GM12874 (cell line): ENCODE measurements at regions not wholly inside any gene's neighbourhood (a gene's known extent, or its start where the extent isn't known, plus 50 kb on each side); places are given as distances from the start of the nearest gene placed in this dataset.

Source experiments
- CTCF ChIP-seq: IDR thresholded peaks from 2 replicates; pipeline ENCODE4 v1.5.1; 2011; ENCODE audit warnings: low read depth, mild to moderate bottlenecking, control low read depth, low read length, moderate library complexity; ENCODE audit not compliant: insufficient read depth

DNA sequence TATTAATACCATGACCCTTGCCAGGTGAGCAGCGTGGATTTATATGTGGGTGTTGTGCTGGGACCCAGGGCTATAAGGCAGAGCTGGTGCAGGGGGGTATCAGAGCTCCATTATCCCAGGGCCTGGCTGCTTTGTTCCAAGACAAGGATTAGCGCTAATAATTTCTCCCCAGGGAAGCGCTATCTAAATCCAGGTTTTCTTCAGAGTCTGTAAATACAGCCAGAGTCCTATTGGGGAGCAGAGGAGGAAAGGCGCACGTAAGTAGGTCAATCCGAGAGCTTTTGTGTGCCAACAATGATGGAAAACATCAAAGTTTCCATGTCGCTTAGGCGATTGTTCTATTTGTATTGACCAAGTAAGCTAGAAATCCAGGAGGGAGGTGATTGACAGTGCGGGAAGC lies 1009.7 kb downstream of the VRK1 start:
- no peak for TF ChIP-seq CTCF

GRCh38 chr14:97813556-97813955 lies 1016.4 kb downstream of the VRK1 start:
- no peak for TF ChIP-seq CTCF

DNA sequence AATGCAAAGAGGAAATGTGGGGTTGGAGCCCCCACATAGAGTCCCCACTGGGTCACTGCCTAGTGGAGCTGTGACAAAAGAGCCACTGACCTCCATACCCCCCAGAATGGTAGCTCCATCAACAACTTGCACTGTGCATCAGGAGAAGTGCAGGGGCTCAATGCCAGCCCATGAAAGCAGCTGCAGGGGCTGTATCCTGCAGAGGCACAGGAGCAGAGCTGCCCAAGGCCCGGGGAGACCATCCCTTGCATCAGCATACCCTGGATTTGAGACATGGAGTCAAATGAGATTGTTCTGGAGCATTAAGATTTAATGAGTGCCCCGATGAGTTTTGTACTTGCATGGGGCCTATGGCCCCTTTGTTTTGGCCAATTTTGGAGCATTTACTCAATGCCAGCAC lies 1023.6 kb downstream of the VRK1 start:
- TF ChIP-seq CTCF: no peak

- TF ChIP-seq CTCF: no peak
Observed at GRCh38 chr14:97824218-97824617, 1027.0 kb downstream of the VRK1 start.

DNA sequence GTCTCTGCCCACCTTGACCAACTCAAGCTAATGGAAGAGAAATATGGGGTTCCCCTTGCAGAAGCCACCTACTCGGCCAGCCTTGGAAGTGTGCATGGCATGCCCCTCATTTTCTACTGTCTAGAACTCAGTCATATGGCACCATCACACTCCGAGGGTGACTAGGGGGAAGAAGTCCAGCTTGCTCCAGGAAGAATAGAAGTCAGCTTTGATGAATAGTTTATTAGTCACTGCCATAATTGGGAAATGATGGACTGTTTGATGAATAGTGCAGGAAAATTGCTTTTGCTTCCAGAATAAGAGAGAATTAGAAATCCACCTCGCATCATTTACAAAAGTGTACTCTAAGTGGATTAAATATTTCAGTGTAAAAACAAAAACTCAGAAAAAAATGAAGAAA lies 1030.6 kb downstream of the VRK1 start:
- TF ChIP-seq CTCF: no peak

GRCh38 chr14:97832776-97833175 lies 1035.6 kb downstream of the VRK1 start:
- TF ChIP-seq CTCF: no peak

GRCh38 chr14:97838986-97839385 lies 1041.8 kb downstream of the VRK1 start:
- no peak for TF ChIP-seq CTCF

DNA sequence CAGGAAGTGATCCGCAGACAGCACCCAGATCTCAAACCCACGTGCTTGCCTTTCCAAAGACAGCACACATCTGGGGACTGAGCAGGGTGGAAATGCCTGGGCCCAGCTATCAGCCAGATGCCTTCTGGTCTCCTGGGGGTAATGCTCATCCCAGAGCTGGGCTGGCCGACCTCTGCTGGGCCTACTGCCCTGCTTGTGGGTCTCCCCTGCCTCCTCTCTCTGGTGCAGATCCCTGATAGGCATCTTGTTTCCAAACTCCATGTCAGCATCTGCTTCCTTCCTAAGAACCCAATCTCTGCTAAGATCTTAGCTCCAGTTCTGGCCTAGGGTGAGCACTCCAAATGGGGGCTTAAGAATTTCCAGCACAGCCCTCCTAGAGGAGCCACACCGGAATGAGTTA lies 1043.0 kb downstream of the VRK1 start:
- TF ChIP-seq CTCF: no peak
